ENCODE measurements at regions not wholly inside any gene's neighbourhood (a gene's known extent, or its start where the extent isn't known, plus 50 kb on each side); places are given as distances from the start of the nearest gene placed in this dataset.

DNA sequence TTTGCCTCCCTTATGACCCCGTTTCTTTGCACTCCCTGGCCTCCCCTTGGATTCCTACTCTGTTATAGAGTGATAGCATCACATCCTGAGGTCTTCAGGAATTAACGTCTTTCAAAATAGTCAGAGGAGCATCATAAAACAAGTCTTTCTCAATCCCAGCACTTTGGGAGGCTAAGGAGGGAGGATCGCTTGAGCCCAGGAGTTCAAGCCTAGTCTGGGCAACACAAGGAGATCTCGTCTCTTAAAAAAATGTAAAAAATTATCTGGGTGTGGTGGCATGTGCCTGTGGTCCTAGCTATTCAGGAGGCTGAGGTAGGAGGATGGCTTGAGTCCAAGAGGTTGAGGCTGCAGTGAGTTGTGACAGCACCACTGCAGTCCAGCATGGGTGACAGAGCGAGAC is 68.7 kb upstream of the AMPD3 start:
- H3K27ac ChIP-seq, result no peak overlapping the region
- peaks cover 43% of the 10 kb centered on the region for H3K27me3 ChIP-seq
- H3K9me3 ChIP-seq, result no peaks in the 10 kb centered on the region
- H3K36me3 ChIP-seq, result no peaks in the 10 kb centered on the region
- H3K4me1 ChIP-seq (ENCODE audit: control insufficient read depth in 1 of 2, insufficient read depth in 1 of 2, low read depth in 1 of 2, low read length in 1 of 2), result no peaks in the 10 kb centered on the region
- no peak overlapping the region for H3K4me3 ChIP-seq (ENCODE audit: low read depth in 1 of 2, low read length in 1 of 2)
- TF ChIP-seq, protein P1, sequence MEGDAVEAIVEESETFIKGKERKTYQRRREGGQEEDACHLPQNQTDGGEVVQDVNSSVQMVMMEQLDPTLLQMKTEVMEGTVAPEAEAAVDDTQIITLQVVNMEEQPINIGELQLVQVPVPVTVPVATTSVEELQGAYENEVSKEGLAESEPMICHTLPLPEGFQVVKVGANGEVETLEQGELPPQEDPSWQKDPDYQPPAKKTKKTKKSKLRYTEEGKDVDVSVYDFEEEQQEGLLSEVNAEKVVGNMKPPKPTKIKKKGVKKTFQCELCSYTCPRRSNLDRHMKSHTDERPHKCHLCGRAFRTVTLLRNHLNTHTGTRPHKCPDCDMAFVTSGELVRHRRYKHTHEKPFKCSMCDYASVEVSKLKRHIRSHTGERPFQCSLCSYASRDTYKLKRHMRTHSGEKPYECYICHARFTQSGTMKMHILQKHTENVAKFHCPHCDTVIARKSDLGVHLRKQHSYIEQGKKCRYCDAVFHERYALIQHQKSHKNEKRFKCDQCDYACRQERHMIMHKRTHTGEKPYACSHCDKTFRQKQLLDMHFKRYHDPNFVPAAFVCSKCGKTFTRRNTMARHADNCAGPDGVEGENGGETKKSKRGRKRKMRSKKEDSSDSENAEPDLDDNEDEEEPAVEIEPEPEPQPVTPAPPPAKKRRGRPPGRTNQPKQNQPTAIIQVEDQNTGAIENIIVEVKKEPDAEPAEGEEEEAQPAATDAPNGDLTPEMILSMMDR (IDR thresholded peaks at IDR 0.05), result no peak

DNA sequence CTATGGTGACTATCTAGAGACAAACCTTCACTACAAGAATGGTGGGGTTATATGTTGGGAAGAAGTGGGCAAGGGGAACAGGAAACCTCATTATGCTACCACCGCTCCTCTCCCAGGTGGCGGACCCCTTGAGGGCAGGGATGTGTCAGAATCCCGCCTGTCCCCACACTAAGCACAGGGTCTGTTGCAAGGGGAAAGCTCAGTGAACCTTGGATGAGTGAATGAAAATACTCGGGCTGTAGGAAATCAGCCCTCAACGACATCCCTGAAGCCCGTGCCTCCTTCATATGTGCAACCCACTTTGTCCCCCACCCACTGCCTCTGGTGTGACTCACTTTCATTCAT is 68.2 kb upstream of the AMPD3 start:
- H3K4me3 ChIP-seq (ENCODE audit: low read depth in 1 of 2, low read length in 1 of 2), result no peak overlapping the region

DNA sequence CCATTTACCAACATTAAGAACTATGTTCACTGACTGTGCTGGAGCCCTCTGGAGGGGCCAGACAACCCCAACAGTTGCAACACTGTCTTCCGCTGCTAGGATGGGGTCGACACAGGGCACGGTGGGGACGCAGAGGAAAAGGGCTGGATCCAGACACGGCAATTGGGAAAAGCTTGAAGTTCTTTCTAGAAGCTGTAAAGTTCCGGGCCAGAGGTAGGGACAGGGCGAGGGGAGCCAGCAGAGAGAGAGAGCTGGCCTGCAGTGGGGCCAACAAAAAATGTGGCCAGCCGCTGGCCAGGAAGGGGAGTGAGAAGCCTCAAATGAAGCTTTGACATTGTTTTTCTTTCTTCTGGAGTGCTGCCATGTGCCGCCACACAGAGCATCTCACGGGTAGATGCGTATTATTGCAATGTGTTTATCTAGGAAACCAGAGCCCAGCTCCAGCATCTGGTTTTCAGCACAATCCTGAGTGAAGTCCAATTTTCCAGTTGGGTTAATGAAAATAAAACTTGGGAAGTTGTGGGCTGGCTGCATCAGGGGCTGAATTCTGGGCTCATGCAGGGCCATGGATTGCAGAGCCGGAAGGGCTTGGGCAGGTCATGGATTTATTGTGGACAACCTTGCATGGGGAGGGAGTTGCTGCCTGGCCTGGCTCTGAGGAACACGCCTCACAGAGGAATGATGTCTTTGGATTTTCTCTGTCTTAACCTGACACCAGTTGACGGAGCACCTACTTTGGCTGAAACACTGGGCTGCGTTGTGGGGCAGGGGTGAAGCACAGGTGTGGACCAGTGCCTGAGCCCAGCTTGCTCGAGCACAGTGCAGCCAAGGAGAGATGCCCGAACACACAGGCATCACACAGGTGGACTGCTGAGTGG is 67.6 kb upstream of the AMPD3 start:
- Histone ChIP-seq H3K27me3 (peaks cover 38% of the 10 kb centered on the region), H3K27ac (no peak overlapping the region), H3K9me3 (no peaks in the 10 kb centered on the region)

More for the DNA sequence above, 68.2 kb upstream of the AMPD3 start:
- no peaks in the 10 kb centered on the region for H3K36me3 ChIP-seq
- no peaks in the 10 kb centered on the region for H3K9me3 ChIP-seq
- H3K27me3 ChIP-seq, result peaks cover 39% of the 10 kb centered on the region
- TF ChIP-seq, protein P1 (IDR thresholded peaks at IDR 0.05), result no peak
- no peak overlapping the region for H3K27ac ChIP-seq
- H3K4me1 ChIP-seq (ENCODE audit: control insufficient read depth in 1 of 2, insufficient read depth in 1 of 2, low read depth in 1 of 2, low read length in 1 of 2), result no peaks in the 10 kb centered on the region

DNA sequence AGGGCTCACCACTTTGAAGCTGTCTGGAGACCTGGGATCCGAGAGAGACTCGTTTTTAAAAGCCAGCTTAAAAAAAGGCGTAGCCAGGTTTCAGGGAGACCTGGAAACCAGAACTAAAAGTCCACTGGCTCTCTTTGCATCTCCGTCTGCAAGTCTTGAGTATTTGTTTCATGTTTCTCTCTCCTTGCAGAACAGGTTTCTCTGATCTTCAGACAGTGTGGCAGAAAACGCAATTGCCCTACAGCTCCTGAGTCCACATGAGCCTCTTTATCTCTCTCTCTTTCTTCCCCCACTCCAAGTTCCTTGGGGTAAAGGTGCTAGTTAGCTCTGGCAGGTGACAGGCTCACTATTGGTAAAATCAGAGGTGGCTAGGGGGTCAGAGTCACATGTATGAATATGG is 67.0 kb upstream of the AMPD3 start:
- Histone ChIP-seq H3K9me3 (no peaks in the 10 kb centered on the region), H3K27ac (no peak overlapping the region), H3K36me3 (no peaks in the 10 kb centered on the region), H3K4me1 (ENCODE audit: control insufficient read depth in 1 of 2, insufficient read depth in 1 of 2, low read depth in 1 of 2, low read length in 1 of 2) (no peaks in the 10 kb centered on the region), H3K4me3 (ENCODE audit: low read depth in 1 of 2, low read length in 1 of 2) (no peak overlapping the region), H3K27me3 (peaks cover 45% of the 10 kb centered on the region)
- TF ChIP-seq, protein P1 (IDR thresholded peaks at IDR 0.05), result no peak

More for the DNA sequence above, 67.6 kb upstream of the AMPD3 start:
- Histone ChIP-seq H3K36me3 (no peaks in the 10 kb centered on the region), H3K4me3 (ENCODE audit: low read depth in 1 of 2, low read length in 1 of 2) (no peak overlapping the region), H3K4me1 (ENCODE audit: control insufficient read depth in 1 of 2, insufficient read depth in 1 of 2, low read depth in 1 of 2, low read length in 1 of 2) (no peaks in the 10 kb centered on the region)
- TF ChIP-seq, protein P1 (IDR thresholded peaks at IDR 0.05), result no peak

DNA sequence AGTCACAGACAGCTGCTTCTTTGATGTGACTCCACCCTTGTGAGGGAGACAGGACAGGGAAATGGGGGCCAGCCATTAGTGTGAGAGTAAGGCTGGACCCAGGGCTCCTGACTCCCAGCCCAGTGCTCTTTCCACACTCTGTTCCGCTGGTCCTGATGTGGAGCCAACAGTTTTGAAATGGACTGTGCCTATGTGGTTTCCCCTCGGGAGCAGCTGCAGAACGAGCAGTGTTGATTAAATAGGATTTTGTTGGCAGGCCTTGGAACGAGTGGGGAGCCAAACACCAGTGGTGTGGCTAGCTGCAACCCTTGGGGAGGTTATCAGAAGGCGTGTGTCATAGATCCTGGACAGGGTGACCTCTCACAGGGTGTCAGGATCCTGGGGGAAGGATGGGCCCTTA is 66.5 kb upstream of the AMPD3 start:
- H3K36me3 ChIP-seq, result no peaks in the 10 kb centered on the region
- no peaks in the 10 kb centered on the region for H3K4me1 ChIP-seq (ENCODE audit: control insufficient read depth in 1 of 2, insufficient read depth in 1 of 2, low read depth in 1 of 2, low read length in 1 of 2)
- H3K27me3 ChIP-seq, result peaks cover 45% of the 10 kb centered on the region
- TF ChIP-seq, protein P1 (IDR thresholded peaks at IDR 0.05), result no peak
- no peak overlapping the region for H3K27ac ChIP-seq
- H3K9me3 ChIP-seq, result no peaks in the 10 kb centered on the region
- H3K4me3 ChIP-seq (ENCODE audit: low read depth in 1 of 2, low read length in 1 of 2), result no peak overlapping the region
